Stimulated activated naive CD4-positive, alpha-beta T cell treated with Interleukin-2 at 50 U/mL for 16 hours (primary cell): ENCODE measurements at regions not wholly inside any gene's neighbourhood (a gene's known extent, or its start where the extent isn't known, plus 50 kb on each side); places are given as distances from the start of the nearest gene placed in this dataset.
"Not testable (repeated sequence)": the region's sequence is repeated elsewhere in the genome, so short reads cannot be mapped to it uniquely, and the experiment has no call there.

Source experiments
- DNase-seq: peaks from one replicate; lab custom pipeline; 2025; lab: John Stamatoyannopoulos, UW

GRCh38 chr1:230556453-230556852 lies 85.8 kb upstream of the COG2 start:
- DNase-seq: no peak

DNA sequence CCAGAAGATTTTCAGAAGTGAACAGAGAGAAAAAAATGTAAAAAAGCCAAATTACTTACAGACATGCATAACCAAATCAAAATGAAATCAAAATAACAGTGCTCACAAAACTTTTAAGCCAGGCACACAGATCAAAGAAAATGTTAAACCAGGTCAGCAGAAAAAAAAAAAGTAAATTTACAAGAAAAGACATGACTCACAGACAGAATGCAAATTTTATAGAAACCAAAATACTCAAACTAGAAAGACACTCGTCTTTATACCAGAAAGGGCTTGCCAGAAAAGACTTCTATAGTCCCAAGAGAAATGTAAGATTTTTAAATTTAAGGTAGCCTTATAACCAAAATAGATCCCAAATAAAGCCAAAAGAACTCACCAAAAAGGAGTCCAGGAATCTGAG lies 86.5 kb upstream of the COG2 start:
- no peak for DNase-seq

DNA sequence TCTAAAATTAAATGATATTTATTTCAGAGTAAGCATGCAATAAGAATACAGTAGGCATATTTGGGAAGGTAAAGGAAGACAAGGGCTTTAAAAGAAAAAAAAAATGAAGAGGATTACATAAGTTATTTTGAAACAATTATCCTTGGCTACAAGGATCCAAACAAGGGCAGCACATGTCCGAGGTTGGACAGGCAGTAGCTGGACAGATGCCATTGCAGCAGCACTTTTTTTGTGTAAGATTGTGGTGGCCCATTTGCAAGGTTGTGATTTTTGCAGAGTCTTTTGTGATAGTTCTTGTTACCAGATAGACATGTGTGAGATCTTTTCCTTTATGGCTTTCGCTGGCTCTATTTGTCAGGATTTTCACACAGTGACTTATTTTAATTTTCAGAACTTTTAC lies 89.4 kb upstream of the COG2 start:
- DNase-seq: no peak

GRCh38 chr1:230550945-230551344 lies 91.3 kb upstream of the COG2 start:
- DNase-seq: not testable (repeated sequence)

DNA sequence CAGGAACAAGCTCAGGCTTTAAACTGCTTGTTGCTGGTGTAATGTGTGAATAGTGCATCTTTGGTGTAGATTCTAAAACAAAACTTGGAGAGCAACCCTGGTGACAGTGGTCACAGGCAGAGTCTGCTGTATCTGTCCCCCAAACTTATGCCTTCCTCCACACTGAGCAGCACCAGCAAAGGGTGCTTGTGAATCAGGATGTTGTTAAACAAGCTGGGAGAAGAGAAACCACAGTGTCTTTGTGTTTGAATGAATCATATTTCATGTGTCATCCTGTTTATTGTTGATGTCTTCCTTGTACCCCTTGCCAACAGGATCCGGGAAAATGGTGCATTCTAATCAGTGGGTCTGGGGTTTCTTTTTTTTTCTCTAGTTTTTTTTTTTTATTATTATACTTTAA lies 91.9 kb upstream of the COG2 start:
- no peak for DNase-seq

DNA sequence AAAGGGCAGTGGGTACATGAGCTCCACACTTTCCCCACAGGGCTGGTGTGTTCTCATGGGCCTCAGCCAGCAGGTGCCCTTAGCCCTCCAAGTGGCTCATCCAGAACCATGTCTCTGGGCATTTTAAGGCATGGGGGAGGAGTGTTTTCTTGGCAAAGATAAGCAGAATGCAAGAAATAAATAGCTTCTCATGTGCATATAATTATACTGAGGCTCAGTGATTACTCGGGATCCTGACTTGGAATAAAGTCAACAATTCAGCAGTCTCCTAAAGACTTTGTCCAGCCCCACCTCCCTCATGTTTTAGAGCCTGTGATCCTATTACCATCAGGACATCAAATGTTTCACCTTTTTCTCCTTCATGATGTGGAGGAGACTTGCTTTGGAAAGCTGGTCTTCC lies 92.7 kb upstream of the COG2 start:
- DNase-seq: no peak

DNA sequence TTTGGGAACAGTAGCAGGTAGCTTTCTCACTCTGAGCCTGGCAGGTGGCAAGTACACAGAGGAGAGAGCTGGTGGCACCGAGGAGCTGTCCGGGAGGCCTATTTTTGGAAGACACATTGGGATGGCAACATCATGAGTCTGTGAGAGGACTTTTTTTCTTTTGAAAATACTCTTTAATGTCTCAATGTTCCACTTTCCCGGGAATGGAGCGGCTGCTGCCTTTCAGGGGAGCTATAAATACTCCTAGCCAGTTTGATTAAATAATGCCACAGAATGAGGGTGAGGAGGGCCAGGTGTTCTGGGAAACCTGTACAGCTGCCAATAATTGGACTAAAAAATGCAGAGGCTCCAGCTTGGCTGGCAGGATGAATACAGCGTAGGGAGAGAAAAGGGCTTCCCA lies 93.3 kb upstream of the COG2 start:
- no peak for DNase-seq

GRCh38 chr1:230548357-230548756 lies 93.9 kb upstream of the COG2 start:
- no peak for DNase-seq

DNA sequence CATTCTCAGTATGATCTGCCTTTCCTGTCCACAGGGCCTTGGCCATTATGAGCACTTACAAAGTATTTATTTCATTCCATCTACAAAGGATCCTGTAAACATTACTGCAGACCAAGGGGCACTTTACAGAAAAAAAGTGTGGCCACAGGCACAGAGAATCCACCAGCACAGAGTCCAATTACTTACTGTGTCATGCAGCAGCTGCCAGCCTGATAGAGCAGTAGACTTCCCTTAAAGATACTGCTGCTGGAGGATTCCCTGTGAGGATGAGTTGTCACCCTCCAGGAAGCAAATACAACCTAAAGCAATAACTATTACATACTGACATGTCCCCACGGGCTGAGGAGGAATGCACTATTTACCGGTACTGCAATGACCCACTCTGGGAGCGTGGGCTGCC lies 97.1 kb upstream of the COG2 start:
- DNase-seq: no peak

DNA sequence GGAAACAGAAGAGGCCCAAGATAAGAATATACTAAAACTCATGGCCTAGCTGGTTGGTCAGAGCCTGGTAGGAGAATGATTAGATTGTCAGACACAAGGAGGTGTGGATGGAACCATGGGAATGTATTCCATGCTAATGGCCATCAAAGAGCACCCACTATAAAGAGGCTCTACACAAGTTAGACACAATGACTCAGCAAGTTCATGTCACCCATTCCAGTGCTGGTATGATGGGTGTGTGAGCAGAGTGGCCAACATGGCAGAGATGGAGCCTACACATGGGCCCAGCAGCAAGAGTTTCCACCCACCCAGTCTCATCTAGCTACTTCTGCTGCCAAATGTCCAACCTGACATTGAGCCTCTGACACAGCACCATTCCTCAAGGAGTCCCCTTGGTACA lies 97.5 kb upstream of the COG2 start:
- DNase-seq: no peak

DNA sequence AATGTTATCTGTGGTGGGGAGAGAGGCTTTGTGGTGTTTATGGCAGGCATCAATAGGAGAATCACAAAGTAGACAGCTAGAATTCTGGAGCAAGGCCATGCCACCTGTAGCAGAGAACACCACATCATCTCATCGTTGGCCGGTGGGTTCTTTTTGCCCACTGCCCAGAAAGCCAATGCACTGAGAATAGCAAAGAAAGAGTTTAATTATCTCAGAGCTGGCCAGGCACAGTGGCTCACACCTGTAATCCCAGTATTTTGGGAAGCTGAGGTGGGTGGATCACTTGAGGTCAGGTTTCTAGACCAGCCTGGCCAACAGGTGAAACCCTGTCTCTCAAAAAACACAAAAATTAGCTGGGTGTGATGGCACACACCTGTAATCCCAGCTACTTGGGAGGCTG lies 99.2 kb upstream of the COG2 start:
- DNase-seq: no peak

GRCh38 chr1:230542681-230543080 lies 99.6 kb upstream of the COG2 start:
- DNase-seq: no peak

GRCh38 chr1:230542054-230542453 lies 100.2 kb upstream of the COG2 start:
- DNase-seq: no peak

DNA sequence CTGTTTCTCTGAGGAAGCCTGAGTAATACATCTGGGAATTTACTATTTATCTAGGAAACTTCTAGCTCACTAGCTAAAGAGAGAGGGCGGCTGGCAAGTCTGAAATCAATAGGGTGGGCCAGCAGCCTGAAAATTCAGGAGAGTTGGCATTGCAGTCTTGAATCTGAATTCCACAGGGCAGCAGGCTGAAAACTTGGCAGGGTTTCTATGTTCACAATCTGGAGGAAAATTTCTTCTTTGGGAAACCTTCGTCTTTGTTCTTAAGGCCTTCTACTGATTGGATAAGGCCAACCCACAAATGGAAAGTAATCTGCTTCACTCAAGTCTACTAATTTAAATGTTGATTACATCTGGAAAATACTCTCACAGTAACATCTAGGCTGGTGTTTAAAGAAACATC lies 101.0 kb upstream of the COG2 start:
- DNase-seq: no peak

GRCh38 chr1:230540421-230541155 lies 101.7 kb upstream of the COG2 start:
- DNase-seq: no peak

DNA sequence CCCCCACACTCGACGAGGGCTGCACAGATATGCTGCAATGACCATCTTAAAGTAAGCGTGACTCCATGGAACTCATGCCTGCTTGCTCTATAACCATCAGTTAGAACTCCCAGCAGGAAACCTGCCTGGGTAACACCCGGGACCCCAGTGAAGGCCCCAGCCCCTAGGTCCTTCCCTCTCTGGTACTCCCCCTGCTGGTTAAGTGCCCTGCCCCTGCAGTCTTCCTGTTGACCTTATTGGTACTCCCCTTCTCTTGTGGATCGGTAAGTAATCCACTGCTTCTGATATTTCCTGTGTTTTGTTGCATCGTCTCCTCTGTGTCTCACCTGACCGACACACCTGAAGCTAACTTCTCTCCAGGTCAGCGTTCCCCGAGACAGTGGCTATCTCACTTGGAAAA lies 104.8 kb upstream of the COG2 start:
- DNase-seq: no peak

GRCh38 chr1:230536641-230537155 lies 105.6 kb upstream of the COG2 start:
- DNase-seq: no peak

DNA sequence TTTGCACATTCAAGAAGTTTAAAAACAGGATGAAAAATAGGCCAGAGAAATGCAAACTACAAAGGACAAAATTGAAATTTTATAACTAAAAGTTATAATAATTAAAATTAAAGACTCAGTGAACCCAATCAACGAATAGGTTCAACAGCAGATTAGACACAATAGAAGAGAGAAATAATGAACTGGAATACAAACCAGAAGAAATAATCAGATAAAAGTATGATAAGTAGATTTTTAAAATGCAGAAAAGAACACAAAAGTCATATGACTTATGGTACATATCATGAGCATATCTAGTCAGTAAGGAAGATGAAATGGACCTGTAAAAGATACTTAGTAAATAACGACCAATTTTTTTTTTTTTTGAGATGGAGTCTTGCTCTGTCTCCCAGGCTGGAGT lies 108.1 kb upstream of the COG2 start:
- DNase-seq: no peak

GRCh38 chr1:230531103-230531502 lies 105.0 kb upstream of the PGBD5 start:
- no peak for DNase-seq

GRCh38 chr1:230519246-230519645 lies 93.1 kb upstream of the PGBD5 start:
- DNase-seq: no peak

DNA sequence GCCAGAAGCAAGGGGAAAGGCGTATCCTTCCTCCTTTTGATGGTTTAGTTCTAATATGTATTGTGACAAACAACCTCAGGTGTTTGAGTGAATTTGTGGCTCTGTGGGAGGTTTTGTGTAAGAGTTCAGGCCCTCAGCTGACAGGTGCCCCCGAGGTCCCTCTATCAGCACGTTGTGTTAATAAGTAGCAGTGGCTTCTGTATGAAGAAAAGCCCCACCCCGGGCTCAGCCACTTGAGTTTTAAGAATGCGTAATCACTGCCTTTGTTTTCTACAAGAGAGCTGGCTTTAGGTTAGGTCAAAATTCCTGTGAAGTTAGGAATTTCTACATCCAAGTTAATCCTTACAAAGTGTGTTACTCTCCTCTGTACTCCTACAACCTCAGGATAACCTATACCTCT lies 92.4 kb upstream of the PGBD5 start:
- no peak for DNase-seq

- DNase-seq: no peak
These were observed 91.7 kb upstream of the PGBD5 start for GRCh38 chr1:230517786-230518185.

GRCh38 chr1:230517326-230517725 lies 91.2 kb upstream of the PGBD5 start:
- no peak for DNase-seq

DNA sequence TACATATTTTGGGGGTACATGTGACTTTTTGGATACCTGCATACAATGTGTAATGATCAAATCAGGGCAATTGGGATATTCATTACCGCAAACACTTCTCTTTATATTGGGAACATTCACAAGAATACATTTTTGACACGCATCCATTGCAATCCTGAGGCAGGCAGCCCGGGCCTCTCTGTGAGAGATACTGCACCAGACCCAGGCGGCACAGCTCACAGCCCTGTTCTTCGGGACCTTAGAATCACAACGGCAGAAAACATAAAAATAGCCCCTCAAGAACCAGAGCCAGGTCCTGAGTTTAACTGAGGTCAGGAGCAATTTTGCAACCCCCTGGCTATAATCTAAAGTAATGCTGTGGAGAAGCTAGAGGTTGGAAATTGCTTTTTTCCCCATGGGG lies 90.8 kb upstream of the PGBD5 start:
- DNase-seq: no peak
